Dermis blood vessel endothelial cell (primary cell): ENCODE measurements at regions not wholly inside any gene's neighbourhood (a gene's known extent, or its start where the extent isn't known, plus 50 kb on each side); places are given as distances from the start of the nearest gene placed in this dataset.

Experiments used
- DNase-seq: peaks from one replicate; pipeline ENCODE4 v3.0.0; 2010

DNA sequence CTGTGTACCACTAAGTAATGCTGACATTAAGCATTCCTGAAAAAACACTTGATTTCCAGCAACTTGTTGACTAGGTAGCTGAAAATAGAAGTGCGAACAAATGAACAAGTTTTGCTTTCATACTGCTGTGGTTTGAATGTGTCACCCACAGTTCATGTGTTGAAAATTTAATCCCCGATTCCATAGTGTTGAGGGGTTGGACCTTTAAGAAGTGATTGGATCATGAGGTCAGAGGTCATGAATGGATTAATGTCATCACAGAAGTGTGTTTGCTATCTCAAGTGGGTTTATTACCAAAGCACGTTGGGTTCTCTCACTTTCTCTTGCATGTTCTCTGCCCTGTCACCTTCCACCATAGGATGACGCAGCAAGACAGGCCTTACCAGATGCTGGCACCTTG lies 568.5 kb downstream of the UTRN start:
- DNase-seq, result no peak

DNA sequence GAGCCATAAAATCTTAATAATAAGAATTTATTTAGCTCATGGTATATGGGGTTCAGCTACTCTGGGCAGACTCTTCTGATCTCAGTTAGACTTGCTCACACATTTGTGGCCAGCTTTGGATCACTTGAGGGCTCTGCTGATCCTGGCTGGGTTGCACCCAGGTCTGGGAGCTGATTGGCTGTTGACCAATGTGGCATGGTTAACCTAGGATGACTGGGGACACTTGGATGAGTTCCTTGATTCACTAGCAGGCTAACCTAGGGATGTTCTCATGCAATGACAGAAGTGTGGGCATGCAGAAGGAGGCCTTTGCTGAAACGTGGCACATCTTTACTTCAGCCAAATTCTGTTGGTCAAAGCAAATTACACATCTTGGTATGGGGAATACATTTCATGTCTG lies 569.5 kb downstream of the UTRN start:
- DNase-seq, result no peak

DNA sequence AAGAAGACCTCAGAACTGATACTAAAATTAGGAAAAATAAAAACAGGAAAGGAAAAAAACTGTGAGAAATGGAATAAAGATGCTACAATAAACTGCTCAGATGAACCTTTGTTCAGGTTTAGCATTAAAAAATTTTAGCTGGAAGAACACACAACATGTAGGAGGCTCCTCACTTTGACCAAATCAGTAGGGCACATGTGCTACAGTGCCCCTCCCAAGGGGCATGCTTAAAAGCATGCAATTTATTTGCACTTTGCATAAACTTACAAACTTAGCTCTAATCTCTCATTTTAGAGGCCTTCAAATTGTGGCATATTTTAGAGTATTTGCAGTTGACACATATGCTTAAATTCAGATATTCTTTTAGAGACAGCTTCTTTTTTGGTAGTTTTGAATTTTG lies 570.2 kb downstream of the UTRN start:
- DNase-seq, result no peak

DNA sequence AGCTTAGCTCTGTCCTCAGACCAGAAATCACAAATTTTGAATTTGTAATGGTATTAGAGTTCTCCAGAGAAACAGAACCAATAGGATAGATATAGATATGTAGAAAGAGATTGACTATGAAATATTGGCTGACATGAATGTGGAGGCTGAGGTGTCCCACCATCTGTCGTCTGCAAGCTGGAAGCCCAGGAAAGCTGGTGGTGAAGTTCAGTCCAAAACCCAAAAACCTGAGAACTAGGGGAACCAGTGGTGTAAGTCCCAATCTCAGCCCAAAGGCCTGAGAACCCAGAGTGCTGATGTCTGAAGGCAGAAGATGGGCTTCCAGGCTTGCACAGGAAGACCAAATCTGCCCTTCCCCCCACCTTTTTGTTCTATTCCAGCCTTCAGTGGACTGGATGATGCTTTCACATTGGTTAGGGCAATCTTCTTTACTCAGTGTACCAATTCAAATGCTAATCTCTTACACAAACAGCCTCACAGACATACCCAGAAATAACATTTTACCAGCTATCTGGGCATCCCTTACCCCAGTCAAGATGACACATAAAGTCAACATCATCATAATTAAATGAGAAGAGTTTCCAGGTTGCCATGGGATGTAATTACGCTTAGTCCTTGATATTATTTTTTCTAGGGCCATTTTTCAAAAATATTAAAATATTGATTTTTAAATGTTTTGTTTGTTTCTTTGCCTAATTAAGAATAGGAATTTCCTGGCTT lies 570.8 kb downstream of the UTRN start:
- peak; percentile 17 for DNase-seq

DNA sequence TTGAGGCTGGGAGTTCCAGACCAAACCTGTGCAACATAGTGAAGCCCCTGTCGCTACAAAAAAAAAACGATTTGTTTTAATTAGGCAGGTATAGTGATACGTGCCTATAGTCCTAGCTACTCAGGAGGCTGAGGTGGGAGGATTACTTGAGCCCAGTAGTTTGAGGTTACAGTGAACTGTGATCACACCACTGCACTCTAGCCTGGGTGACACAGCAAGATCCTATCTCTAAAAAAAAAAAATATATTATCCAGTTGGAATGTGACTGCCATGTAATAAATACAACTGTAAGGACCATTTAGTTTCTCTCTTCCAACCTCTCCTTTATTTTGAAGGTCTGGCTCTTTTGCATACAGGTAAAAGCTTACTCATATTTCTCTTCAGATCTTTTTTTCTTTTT lies 571.5 kb downstream of the UTRN start:
- DNase-seq, result no peak

DNA sequence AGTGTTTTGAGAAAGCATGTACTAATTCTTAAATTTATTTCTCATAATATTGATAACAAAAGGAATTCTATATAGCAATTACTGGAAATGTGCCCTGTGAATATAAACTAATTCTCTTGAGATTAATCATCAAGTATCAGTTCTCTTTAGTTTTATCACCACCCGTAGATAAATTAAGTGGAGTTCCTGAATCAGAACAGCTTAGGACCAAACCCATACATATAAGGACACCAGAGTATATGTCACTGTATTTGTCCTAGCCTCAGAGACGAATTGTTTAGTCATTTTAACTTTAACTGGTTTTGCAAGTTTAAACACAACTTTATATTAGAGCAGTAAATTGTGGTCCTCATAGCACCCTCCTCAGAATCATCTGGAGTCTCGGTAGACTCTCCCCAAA lies 572.0 kb downstream of the UTRN start:
- DNase-seq, result no peak

DNA sequence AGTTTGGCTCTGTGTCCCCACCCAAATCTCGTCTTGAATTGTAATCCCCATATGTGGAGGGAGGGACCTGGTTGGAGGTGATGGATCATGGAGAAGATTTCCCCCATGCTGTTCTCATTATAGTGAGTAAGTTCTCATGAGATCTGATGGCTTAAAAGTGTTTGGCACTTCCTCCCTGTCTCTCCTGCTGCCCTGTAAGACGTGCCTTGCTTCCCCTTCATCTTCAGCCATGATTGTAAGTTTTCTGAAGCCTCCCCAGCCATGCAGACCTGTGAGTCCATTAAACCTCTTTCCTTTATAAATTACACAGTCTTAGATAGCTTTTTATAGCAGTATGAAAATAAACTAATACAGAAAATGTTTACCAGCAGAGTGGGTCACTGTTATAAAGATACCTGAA lies 577.6 kb downstream of the UTRN start:
- no peak for DNase-seq

DNA sequence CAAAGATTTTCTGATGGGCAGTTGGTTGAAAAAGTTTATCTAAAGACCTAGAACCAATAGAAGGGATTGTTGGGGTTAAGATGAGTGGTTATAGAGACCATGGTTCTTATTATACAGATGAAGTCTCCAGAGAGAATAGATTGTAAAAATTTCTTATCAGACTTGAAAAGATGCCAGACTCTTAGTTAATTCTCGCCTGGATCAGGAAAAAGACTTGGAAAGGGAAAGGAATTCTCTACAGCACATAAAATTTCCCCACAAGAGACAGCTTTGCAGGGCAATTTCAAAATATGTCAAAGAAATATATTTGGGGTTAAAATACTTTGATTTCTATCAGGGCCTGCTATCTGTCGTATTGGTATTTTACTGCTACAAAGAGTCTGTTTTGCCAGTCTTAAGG lies 582.6 kb downstream of the UTRN start:
- no peak for DNase-seq

DNA sequence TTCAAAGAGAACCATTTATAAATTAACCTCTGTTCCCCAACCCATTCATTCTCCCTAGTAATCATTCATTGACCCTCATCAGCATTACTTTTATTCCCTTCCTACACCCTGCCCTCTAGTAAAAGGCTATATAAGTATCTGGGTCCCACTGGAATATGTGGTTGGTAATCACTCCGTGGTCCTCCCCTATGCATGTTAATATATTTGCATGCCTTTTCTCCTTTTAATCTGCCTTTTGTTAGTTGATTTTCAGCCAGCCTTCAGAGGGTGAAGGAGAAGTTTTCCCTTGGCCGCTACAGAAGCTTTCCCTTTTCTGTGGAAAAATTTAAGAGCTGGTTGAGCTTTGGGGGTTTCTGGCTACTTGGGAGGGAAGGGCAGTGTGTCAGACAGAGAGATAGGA lies 585.6 kb downstream of the UTRN start:
- DNase-seq, result no peak

DNA sequence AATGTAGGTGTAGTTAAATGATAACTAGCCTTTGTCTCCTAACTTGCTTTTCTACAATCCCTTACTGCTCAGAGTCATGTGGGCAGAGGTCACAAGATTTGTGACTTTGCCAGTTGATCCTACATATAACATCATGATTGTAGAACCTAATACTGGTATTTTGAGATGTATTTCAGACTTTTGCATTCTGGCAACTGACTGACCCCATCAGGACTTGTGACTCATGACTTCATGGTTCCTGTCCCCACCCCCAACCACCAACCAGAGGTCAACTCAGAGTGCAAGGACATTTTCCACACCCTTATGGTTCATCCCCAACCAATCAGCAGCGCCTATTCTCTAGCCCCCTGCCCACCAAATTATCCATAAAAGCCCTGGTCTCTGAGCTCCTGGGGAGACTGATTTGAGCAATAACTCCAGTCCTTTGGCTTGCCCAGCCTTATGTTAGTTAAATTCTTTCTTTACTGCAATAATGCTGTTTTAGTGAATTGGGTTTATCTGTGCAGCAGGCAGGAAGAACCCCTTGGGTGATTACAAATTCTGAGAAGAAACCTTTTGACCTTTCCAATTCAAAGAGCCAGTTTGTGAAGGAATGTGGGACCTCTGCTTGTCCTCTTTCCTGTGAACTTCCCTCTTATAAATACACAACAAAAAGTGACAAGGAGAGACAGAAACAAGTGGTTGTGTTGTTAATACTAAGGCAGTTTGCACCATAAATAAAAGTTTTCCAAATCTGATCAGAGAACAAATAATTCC lies 588.7 kb downstream of the UTRN start:
- no peak for DNase-seq

DNA sequence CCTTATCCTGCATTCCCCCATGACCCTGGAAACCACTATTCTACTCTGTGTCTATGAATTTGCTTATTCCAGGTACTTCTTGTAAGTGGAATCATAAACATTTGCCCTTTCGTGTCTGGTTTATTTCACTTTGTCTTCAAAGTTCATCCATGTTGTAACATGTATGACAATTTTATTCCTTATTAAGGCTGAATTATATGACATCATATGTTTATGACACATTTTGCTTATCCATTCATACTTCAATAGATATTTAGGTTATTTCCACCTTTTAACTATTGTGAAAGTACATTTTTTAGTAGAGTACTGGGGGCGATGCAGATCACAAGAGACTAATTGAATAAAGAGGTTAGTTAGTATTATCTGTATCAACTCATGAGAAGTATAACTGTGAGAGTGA lies 591.6 kb downstream of the UTRN start:
- no peak for DNase-seq

DNA sequence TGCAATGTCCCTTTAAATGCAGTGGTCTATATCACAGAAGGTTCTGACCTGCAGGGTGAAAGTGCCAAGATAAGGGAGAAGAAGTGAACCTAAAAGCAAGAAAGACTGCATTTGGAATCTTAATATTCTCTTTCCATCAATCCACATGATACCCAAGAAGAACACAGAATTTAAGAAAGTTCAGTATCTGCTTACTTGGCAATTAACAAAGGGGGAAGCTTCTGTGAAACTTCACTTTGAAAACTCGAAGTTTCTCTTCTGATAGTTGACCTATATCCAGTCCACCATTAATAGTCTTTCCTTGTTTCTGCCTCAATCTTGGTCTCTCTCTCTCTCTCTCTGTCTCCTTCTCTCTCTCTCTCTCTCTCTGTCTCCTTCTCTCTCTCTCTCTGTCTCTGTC lies 592.0 kb downstream of the UTRN start:
- no peak for DNase-seq

DNA sequence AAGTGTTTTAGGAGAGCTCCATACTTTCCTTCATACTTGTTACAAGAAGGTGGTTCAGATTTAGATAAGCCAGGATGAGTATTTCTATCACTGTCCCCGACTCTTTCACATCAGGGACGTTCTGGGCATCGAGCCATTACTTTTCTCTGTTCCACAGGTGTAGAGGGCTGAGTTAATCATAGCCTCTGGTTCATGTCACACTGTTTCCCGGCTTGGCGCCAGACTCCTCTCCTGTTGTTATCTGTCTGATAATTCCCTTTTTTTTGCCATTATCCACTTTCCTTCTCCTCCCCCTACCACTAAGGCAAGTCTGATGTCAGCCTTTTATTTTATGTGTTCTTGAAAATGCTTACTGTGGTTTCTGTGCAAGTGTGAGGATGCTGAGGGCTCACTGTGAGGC lies 593.4 kb downstream of the UTRN start:
- DNase-seq, result no peak

DNA sequence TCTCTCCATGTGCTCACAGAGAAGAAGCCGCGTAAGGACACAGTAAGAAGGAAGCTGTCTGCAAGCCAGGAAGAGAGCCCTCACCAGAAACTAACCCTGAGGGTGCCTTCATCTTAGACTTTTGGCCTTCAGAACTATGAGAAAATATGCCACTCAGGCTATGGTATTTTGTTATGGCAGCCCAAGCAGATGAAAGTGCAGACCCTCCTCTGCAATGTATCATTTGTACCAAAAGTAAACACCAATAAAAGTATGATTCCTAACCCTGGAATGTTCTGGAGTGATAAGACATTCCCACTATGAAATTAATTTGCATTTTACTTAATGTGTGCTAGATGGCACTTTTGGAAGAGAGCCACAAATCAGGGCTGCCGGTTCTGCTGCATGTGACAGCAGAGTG lies 594.3 kb downstream of the UTRN start:
- no peak for DNase-seq

DNA sequence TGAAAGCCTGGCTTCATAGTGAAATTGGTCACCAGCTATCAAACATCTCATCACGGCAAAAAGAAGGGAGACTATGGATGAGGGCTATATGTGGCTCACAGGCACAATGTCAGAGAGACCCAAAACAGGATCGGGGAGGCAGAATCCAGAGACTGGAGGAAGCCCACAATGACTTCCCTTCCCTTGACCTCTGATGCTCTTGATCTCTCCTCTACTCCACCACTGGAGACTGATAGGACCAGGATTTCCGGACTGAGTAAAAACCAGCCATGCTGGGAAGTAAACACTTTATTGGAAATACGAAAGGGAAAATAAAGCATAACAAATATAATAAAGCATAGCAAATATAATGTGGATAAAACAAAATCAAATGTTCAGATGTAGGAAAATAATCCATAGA lies 597.3 kb downstream of the UTRN start:
- DNase-seq, result no peak

DNA sequence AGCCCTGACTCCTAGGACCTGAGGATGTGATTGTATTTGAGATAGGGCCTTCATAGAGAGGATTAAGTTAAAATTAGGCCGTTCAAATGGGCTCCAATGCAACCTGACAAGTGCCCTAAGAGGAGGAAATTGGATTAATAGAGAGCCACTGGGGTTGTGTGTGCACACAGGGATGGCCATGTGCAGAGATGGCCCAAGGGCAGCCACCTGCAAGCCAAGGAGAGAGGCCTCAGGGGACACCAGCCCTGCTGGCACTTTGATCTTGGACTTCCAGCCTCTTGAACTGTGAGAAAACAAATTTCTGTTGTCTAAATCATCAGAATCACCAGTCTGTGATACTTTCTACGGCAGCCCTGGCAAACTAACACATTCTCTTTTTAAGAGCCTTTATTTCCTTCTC lies 598.8 kb downstream of the UTRN start:
- DNase-seq, result no peak

DNA sequence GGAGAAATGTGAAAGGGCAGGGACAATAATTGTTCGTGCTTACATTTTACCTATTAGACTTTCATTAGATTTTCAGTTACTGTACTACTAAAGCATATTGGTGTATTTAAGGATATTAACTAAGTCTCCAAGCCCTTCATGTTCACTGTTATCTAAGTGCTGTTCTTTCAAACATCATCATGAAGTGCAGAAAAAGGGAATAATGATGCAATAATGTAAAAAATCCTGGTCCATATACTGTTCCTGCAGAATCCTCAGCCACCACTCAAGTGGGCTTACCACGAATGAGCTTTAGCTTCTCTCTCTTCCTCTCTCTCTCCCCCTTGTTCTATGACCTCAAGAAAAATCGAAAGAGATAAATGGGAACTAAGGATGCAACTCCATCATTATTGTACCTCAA lies 600.7 kb downstream of the UTRN start:
- no peak for DNase-seq

DNA sequence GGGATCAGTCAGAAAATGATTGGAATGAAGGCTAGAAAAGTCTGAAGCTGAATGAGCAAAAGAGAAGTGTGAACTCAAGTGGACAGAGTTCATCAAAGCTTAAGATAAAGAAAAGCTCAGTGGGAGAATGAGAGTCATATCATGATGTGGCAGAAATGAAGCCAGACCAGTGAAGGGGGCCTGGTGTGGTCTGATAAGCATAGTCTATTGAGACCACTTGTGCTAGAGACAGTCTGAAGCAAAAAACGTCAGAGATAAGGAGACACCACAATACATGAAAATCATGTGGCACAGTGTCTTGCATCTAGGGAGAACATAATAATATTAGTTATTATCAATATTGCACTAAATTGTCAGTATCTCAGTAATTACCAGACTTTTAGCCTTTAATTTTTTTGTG lies 601.5 kb downstream of the UTRN start:
- no peak for DNase-seq

DNA sequence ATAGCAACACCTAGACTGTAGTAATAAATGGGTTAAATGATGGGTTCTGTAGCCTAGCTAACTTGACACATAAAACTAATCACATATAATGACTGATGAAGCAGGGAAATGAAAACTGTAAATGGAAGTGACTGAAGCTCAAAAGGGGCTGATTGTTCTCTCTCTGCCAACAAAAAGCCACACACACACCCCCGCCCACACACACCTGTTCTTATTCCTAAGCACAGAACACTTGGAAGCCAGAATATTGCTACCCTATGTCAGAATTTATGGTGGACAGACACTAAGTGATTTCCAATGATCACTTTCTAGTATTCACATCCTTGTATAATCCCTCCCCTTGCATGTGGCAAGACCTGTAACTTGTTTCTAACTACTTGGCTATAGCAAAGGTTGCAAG lies 603.5 kb downstream of the UTRN start:
- DNase-seq, result no peak

DNA sequence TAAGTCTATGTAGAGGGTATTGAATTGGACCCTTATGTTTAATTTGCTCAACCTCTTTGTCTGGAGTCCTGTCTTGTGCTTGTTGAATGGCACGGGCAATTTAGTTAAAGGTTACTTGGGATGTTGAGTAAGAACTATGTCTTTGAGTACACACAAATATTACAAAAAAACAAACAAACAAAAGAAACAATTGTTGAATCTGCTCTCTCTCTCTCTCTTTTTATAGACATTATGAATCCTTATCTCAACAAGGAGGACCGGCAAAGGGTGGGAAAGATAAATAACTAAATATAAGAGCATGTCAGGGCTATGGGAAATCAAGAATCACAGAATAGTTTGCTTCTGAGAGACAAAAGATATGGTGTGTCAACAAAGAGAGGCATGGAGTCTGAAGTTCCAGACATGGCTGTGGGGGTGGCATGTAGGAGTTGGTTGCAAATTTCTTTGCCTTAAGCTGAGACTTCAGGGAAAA lies 608.6 kb downstream of the UTRN start:
- DNase-seq, result no peak

DNA sequence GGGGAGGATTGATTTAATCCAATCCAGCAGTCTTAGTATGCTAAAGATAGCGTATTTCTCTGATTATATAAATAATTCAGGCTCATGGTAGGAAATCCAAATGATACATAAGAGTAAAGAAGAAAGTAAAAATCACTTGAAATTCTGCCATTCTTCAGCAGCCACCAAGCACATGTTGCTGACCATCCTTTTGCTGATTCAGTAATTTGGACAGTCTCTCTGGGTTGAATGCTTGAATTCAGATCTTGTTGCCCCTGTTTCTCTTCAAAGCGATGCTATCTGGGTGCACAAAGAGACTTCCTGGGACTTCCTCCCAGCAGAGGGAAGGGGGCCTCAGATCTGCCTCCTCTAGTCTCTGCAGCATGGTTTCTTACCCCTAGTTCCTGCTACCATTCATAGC lies 609.1 kb downstream of the UTRN start:
- DNase-seq, result no peak

DNA sequence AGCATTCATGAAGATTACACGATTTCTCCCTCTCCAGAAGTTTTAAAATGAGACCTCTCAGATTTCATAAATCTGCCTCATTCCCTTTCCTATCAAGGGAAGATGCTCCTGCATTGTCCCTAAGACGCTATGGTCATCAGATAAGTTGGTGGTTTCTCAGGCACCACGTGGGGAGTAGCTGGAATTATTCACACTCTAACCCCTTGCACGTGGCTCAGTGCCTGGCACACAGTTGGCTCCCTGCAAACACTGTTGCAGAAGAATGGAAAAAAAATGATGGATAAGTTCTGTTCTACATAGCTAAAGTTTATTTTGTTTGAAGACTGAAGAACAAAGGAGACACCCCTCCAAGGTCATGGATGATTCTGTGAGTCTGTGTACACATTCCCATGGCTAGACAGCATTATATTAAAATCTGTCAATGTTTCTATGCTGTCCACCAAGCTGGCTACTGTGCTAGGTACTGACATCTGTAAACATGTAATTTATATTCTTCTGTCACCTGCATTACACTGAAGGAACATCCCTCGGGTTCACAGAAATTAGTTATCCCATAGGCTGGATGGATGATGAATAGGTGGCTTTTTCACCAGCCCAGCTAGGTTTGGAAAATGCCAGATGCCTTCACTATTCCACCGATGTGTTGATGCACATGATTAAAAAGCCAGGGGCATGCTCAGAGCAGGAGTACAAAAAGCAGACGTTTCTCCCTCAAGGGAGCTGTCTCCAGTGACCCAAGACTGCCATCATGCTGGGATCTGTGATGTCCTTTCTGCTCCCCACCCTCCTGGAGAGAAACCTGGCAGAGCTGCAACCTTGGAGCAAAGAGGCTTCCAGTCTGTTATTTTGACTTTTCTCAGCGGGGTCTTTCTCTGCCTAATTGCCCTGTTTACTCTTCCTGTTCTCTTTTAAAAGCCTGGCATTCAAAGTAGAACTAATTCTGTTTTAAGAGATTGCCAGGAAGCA lies 610.5 kb downstream of the UTRN start:
- DNase-seq, result no peak

DNA sequence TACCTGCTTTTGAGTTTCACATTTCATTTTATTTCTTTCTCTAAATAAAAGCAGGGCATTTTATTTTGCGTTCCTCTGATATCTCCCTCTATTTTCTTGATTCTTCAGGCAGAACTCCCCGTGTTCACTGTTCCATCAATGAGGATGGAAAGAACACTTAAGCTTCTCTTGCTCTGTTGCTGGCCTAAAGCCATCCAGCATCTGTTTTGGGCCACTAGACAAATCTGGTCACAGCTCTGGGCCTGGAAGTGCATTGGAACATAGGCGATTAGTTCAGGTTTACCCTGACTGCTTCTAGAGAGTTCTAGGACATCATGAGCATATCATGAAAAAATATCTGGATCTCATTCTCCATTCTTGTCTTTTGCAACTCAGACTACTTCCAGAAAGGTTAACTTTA lies 611.2 kb downstream of the UTRN start:
- DNase-seq, result no peak
